22Rv1 (cell line): ENCODE measurements at regions not wholly inside any gene's neighbourhood (a gene's known extent, or its start where the extent isn't known, plus 50 kb on each side); places are given as distances from the start of the nearest gene placed in this dataset.

ENCODE experiments used
- CTCF ChIP-seq: fragments of 450-650 bp; IDR thresholded peaks from 2 replicates; pipeline ENCODE4 v1.5.1; 2017; ENCODE audit warnings: mild to moderate bottlenecking
- ZFX ChIP-seq: fragments of 450-650 bp; IDR thresholded peaks from 2 replicates; pipeline ENCODE4 v1.6.1; 2017; ENCODE audit warnings: antibody characterized with exemption, borderline replicate concordance

DNA sequence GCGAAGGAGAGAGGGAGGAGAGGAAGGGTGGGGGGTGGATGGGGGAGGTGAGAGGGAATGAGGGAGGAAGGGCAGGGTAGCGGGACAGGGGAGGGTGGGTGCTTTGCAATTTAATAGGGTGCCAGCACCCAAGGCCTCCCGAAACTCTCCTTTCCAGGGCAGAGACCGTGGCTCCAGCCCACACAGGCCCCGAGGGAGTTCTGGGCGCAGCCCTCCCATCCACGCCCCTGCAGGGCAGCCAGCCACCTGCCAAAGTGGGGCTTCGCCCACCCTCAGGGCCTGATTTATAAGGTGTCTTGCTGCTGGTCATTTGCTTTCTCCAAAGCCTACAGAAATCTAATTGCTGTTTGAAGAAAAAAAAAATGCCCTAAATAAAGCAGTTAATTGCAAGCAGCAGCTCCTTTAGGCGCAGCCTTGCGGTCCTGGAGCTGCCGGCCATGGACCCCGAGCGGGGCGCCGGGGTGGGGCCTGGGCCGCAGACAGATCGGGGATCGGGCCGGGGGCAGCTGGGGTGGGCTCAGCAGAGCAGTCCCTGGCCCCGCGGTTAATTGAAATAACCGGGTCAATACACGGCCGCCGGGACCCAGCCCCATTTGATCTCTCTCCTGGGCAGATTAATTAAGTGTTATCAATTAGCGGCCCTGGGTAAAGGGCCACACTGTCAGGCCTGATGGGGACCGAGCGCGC is 106.0 kb upstream of the NKX1-1 start:
- TF ChIP-seq CTCF (no peak), ZFX (no peak)
